ENCODE measurements at regions not wholly inside any gene's neighbourhood (a gene's known extent, or its start where the extent isn't known, plus 50 kb on each side); places are given as distances from the start of the nearest gene placed in this dataset.

DNA sequence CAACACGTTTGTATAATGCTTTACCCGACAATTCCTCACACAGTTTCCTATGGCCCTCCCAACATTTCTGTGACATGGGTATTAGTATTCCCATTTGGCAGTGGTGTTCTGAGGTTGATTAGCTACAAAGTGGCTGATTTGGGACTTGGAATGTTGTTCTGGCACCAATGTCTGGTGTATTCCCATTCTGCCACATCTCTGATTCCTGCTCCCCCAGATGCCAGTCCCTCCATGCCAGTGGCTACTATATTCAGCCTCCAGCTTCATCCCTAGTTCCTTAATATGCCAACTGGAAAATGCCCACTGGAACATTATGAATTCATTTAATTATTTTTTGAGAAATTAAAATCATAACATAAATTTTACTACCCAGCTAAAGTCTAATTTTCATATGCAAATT lies 60.6 kb upstream of the NBEA start (continued):
- TF ChIP-seq, protein P1, sequence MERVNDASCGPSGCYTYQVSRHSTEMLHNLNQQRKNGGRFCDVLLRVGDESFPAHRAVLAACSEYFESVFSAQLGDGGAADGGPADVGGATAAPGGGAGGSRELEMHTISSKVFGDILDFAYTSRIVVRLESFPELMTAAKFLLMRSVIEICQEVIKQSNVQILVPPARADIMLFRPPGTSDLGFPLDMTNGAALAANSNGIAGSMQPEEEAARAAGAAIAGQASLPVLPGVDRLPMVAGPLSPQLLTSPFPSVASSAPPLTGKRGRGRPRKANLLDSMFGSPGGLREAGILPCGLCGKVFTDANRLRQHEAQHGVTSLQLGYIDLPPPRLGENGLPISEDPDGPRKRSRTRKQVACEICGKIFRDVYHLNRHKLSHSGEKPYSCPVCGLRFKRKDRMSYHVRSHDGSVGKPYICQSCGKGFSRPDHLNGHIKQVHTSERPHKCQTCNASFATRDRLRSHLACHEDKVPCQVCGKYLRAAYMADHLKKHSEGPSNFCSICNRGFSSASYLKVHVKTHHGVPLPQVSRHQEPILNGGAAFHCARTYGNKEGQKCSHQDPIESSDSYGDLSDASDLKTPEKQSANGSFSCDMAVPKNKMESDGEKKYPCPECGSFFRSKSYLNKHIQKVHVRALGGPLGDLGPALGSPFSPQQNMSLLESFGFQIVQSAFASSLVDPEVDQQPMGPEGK (CRISPR knock-in tag; IDR thresholded peaks at IDR 0.05; ENCODE audit: borderline replicate concordance), result no peak
- TF ChIP-seq, protein P2, sequence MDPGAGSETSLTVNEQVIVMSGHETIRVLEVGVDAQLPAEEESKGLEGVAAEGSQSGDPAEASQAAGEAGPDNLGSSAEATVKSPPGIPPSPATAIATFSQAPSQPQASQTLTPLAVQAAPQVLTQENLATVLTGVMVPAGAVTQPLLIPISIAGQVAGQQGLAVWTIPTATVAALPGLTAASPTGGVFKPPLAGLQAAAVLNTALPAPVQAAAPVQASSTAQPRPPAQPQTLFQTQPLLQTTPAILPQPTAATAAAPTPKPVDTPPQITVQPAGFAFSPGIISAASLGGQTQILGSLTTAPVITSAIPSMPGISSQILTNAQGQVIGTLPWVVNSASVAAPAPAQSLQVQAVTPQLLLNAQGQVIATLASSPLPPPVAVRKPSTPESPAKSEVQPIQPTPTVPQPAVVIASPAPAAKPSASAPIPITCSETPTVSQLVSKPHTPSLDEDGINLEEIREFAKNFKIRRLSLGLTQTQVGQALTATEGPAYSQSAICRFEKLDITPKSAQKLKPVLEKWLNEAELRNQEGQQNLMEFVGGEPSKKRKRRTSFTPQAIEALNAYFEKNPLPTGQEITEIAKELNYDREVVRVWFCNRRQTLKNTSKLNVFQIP (CRISPR knock-in tag; IDR thresholded peaks at IDR 0.05; ENCODE audit: borderline replicate concordance, low read depth), result no peak
- TF ChIP-seq ZNF565 (CRISPR knock-in tag; conservative IDR thresholded peaks at IDR 0.05; ENCODE audit: low read depth), result no peak

DNA sequence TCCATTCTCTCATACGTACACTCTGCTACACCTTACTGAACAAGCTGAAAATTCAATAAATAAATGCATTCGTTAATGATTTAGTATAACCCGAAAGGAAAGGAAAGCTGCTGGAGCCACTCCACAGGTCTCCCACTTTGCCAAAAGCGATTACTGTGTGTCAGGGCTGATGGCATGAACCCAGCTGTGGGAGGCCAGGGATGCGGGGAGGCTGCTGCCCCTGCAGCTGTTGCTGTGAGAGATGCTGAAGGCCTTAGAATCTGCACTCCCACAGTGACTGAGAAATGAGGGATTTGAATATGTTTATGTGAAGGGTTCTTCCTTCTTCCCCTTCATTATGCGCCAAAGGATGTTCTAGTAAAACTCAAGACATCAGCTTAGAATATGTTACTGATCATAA lies 58.7 kb upstream of the NBEA start:
- ATAC-seq, result no peak
- TF ChIP-seq ZFP3 (CRISPR knock-in tag; IDR thresholded peaks at IDR 0.05) (no peak), PPARA (CRISPR knock-in tag; IDR thresholded peaks at IDR 0.05; ENCODE audit: borderline replicate concordance) (no peak), ESRRG (CRISPR knock-in tag; IDR thresholded peaks at IDR 0.05) (no peak), TOX (CRISPR knock-in tag; IDR thresholded peaks at IDR 0.05; ENCODE audit: borderline replicate concordance) (no peak), ZC3H10 (CRISPR knock-in tag; IDR thresholded peaks at IDR 0.05) (no peak), ARNTL (CRISPR knock-in tag; IDR thresholded peaks at IDR 0.05; ENCODE audit: borderline replicate concordance, low read depth) (no peak), SNAI2 (CRISPR knock-in tag; IDR thresholded peaks at IDR 0.05) (no peak), TCF4 (CRISPR knock-in tag; IDR thresholded peaks at IDR 0.05; ENCODE audit: borderline replicate concordance) (no peak), ZNF8 (CRISPR knock-in tag; IDR thresholded peaks at IDR 0.05) (no peak), OSR1 (CRISPR knock-in tag; IDR thresholded peaks at IDR 0.05) (no peak), ZNF565 (CRISPR knock-in tag; conservative IDR thresholded peaks at IDR 0.05; ENCODE audit: low read depth) (no peak), RARB (CRISPR knock-in tag; IDR thresholded peaks at IDR 0.05) (no peak), ISL1 (CRISPR knock-in tag; IDR thresholded peaks at IDR 0.05) (no peak), ZNF70 (CRISPR knock-in tag; IDR thresholded peaks at IDR 0.05) (no peak)
- TF ChIP-seq, protein P2 (CRISPR knock-in tag; IDR thresholded peaks at IDR 0.05; ENCODE audit: borderline replicate concordance, low read depth), result no peak
- TF ChIP-seq, protein P3, sequence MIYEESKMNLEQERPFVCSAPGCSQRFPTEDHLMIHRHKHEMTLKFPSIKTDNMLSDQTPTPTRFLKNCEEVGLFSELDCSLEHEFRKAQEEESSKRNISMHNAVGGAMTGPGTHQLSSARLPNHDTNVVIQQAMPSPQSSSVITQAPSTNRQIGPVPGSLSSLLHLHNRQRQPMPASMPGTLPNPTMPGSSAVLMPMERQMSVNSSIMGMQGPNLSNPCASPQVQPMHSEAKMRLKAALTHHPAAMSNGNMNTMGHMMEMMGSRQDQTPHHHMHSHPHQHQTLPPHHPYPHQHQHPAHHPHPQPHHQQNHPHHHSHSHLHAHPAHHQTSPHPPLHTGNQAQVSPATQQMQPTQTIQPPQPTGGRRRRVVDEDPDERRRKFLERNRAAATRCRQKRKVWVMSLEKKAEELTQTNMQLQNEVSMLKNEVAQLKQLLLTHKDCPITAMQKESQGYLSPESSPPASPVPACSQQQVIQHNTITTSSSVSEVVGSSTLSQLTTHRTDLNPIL (CRISPR knock-in tag; IDR thresholded peaks at IDR 0.05; ENCODE audit: low read depth), result no peak
- TF ChIP-seq, protein P4, sequence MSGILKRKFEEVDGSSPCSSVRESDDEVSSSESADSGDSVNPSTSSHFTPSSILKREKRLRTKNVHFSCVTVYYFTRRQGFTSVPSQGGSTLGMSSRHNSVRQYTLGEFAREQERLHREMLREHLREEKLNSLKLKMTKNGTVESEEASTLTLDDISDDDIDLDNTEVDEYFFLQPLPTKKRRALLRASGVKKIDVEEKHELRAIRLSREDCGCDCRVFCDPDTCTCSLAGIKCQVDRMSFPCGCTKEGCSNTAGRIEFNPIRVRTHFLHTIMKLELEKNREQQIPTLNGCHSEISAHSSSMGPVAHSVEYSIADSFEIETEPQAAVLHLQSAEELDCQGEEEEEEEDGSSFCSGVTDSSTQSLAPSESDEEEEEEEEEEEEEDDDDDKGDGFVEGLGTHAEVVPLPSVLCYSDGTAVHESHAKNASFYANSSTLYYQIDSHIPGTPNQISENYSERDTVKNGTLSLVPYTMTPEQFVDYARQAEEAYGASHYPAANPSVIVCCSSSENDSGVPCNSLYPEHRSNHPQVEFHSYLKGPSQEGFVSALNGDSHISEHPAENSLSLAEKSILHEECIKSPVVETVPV (CRISPR knock-in tag; IDR thresholded peaks at IDR 0.05), result no peak
- TF ChIP-seq, protein P5, sequence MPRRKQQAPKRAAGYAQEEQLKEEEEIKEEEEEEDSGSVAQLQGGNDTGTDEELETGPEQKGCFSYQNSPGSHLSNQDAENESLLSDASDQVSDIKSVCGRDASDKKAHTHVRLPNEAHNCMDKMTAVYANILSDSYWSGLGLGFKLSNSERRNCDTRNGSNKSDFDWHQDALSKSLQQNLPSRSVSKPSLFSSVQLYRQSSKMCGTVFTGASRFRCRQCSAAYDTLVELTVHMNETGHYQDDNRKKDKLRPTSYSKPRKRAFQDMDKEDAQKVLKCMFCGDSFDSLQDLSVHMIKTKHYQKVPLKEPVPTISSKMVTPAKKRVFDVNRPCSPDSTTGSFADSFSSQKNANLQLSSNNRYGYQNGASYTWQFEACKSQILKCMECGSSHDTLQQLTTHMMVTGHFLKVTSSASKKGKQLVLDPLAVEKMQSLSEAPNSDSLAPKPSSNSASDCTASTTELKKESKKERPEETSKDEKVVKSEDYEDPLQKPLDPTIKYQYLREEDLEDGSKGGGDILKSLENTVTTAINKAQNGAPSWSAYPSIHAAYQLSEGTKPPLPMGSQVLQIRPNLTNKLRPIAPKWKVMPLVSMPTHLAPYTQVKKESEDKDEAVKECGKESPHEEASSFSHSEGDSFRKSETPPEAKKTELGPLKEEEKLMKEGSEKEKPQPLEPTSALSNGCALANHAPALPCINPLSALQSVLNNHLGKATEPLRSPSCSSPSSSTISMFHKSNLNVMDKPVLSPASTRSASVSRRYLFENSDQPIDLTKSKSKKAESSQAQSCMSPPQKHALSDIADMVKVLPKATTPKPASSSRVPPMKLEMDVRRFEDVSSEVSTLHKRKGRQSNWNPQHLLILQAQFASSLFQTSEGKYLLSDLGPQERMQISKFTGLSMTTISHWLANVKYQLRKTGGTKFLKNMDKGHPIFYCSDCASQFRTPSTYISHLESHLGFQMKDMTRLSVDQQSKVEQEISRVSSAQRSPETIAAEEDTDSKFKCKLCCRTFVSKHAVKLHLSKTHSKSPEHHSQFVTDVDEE (CRISPR knock-in tag; IDR thresholded peaks at IDR 0.05), result no peak

DNA sequence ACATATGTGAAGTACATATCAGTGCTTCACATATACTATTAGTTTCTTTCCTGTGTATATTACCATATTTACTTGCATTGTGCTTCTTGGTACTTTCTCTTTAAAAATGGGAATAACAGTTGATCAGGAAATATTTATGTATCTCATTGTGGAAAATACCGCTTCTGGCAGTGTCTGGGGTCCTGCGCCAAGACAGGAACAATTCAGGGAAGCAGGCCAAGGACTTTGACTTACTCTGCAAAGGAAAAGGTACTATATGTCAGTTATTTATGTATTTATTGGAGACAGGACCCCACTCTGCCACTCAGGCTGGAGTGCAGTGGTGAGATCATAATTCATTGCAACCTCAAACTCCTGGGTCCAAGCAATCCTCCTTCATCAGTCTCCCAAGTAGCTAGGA lies 57.7 kb upstream of the NBEA start:
- no peak for TF ChIP-seq ISL1 (CRISPR knock-in tag; IDR thresholded peaks at IDR 0.05)
- TF ChIP-seq ZNF565 (CRISPR knock-in tag; conservative IDR thresholded peaks at IDR 0.05; ENCODE audit: low read depth), result no peak
- no peak for TF ChIP-seq RARB (CRISPR knock-in tag; IDR thresholded peaks at IDR 0.05)
- TF ChIP-seq GLIS3 (CRISPR knock-in tag; IDR thresholded peaks at IDR 0.05), result no peak
- TF ChIP-seq ZNF8 (CRISPR knock-in tag; IDR thresholded peaks at IDR 0.05), result no peak
- TF ChIP-seq, protein P2 (CRISPR knock-in tag; IDR thresholded peaks at IDR 0.05; ENCODE audit: borderline replicate concordance, low read depth), result no peak
- TF ChIP-seq ZFP30 (CRISPR knock-in tag; IDR thresholded peaks at IDR 0.05), result no peak
- TF ChIP-seq, protein P3 (CRISPR knock-in tag; IDR thresholded peaks at IDR 0.05; ENCODE audit: low read depth), result no peak
- TF ChIP-seq TOX (CRISPR knock-in tag; IDR thresholded peaks at IDR 0.05; ENCODE audit: borderline replicate concordance), result no peak
- TF ChIP-seq ZC3H10 (CRISPR knock-in tag; IDR thresholded peaks at IDR 0.05), result no peak
- no peak for TF ChIP-seq SNAI2 (CRISPR knock-in tag; IDR thresholded peaks at IDR 0.05)
- no peak for TF ChIP-seq BACH2 (CRISPR knock-in tag; IDR thresholded peaks at IDR 0.05; ENCODE audit: borderline replicate concordance)
- ATAC-seq, result no peak

All from SK-N-SH treated with all-trans-retinoic acid at 6 μM for 48 hours (cell line).